HG02852 (cell line): ENCODE measurements at regions not wholly inside any gene's neighbourhood (a gene's known extent, or its start where the extent isn't known, plus 50 kb on each side); places are given as distances from the start of the nearest gene placed in this dataset.
A peak's percentile ranks its signal among the peaks of the same experiment; 100 is the strongest.
"Not testable (repeated sequence)": the region's sequence is repeated elsewhere in the genome, so short reads cannot be mapped to it uniquely, and the experiment has no call there.

Experiments used
- ATAC-seq: cut with Tn5 transposase; IDR thresholded peaks from one replicate; pipeline ENCODE4 v1.9.1; 2021; ENCODE audit warnings: mild to moderate bottlenecking, moderate library complexity; ENCODE audit not compliant: unreplicated experiment

DNA sequence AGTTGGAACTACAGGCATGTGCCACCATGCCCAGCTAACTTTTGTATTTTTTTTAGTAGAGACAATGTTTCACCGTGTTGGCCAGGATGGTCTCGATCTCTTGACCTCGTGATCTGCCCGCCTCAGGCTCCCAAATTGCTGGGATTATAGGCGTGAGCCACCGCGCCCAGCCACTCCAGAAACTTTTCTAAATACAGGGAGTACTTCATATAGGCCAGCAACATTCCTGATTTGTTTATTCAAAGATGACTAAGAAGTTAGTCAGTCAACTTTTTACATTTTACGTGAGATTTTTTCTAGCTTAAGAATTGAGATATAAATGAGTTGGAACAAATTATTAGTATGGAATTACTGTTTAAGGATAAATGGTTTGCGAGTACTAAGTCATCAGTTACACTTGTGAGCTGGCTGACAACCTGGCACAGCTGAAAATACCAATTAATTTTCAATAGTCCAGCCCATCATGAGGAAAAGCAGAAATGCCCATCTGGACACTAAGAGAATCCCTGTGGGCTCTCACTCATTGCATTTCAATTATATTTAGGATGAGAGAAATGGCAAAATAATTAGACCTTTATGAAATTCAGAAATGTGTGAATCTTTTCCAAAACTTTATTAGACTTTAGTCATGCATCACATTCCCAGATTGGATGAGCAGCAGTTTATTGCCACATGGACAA, 430.8 kb upstream of the SPATA31A3 start:
- ATAC-seq: not testable (repeated sequence)

DNA sequence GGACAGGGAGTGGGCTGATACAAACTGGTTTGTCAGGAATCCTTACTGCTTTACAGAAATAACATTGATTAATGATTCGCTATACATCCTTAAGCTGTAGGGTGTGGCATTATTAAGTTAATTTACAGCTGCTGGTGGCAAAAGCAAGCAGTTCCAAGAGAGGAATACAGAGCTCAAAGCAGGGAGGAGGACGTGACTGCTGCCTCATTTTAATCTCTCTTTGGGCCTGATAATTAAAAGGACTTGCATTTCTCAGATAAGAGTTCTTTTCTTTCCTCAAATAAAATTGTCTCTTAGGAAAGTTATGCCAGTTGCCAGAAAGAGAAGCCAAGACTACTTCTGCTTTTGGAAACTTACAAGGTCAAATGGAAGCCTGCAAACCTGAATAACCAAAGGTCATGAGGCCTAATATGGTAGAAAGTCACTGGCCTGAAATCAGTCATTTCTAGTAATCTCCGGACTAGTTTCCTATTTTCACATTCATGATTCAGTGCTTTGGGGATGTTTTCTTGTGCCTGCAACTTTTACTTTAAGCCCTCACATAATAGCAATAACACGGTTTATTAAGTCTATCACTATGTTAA, 426.2 kb upstream of the SPATA31A3 start:
- not testable (repeated sequence) for ATAC-seq

DNA sequence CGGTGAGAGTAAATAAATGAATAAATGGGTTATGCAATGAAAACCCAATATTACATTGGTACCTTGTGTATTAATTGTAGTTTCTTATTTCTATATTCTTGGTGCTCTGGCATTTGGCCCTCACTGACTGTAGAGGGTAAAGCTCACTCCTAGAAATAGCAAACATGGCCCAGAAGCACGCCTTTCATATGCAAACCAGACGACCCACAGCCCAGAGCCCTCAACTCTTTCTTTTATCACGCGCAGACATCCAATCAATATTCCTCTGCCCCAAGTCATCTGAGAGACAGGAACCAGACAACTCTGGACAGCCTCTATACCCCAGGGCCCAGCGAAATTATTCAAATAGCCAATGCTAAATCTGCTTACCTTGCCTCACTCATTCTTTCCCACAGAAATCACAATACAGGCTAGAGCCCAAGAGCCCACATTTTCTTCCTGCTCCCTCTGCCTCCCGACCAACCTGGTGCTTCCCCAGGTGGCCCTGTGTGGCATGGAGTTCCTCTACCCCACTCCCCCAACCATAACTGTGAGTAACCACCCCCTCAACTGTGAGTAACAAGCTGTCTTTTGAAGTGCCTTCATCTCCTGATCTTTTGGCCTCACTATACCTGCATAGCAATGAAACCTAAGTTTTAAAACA, 425.1 kb upstream of the SPATA31A3 start:
- ATAC-seq: not testable (repeated sequence)

DNA sequence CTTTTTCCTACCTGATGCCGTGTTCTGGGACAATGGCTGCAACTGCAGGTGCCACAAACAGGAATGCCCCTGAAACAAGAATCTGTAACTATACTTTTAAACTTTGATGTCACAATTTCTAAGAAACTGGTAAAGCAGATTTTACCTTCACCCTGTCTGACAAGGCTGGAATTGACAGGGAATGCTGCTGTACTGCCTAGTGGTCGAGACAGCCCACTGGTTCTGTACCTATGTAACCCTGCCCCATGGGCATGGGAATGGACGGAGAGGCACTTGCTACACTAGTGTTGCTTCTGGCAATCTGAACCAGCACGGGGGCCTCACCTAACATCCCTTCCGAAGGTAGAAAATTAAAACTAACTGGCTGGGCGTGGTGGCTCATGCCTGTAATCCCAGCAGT, 424.3 kb upstream of the SPATA31A3 start:
- not testable (repeated sequence) for ATAC-seq

DNA sequence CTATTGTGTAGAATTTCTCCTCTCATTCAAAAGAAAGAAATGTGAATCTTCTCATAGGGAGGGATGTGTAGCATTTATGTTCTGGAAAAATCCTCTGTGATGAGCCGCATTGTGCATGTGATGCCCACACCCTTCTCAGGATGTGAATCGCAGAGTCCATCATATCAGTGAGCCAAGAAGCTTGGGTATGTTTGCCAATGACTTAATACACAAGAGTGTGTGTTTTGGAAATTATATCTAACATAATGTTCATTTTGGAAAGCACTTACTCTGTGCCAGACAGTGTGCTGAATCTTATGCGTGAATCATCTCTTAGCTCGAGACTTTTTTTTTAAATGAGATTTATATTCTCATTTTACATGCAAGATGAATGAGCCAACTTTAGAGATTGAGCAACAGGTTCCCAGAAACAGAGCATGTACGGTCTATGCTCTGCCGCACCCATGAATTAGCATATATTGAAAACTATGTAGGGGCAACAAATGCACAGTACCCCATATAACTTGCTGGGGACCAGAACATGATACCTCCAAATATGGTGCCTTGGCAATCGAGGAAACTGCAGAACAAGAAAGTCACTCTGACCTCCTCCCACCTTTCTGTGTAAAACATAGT, 418.4 kb upstream of the SPATA31A3 start:
- not testable (repeated sequence) for ATAC-seq

DNA sequence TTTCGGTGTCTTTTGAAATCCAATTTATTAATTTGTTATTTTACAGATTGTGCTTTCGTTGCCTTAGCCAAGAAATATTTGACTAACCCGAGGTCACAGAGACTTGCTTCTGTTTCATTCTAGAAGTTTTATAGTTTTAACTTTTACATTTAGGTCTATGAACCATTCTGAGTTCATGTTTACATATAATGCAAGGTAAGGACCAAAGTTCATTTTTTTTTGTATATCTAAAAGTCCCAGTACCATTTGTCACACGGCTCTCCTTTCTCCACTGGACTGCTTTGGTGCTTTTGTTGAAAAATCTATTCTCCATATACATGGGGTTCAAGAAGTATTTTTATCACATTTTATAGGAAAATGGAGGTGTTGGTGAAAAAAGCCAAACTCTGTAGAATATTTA, 411.4 kb upstream of the SPATA31A3 start:
- ATAC-seq: not testable (repeated sequence)

DNA sequence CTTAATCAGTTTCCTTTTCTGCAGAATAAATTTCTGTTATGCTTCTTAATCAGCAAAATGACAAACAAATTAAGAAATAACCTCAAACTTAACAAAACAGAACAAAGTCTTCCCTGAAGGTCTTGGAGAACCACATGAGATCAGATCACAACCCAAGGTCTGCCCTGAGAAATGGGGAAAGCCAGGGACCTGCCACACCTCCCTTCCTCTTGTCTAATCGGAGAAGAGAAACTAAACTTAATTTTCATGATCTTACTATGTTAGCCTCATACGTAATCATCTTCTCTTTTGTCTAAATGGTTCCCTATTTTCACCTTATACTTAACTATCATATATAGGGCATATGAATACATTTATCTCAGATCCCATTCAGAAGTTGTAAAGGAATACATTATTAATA, 405.4 kb upstream of the SPATA31A3 start:
- peak; percentile 50 for ATAC-seq

DNA sequence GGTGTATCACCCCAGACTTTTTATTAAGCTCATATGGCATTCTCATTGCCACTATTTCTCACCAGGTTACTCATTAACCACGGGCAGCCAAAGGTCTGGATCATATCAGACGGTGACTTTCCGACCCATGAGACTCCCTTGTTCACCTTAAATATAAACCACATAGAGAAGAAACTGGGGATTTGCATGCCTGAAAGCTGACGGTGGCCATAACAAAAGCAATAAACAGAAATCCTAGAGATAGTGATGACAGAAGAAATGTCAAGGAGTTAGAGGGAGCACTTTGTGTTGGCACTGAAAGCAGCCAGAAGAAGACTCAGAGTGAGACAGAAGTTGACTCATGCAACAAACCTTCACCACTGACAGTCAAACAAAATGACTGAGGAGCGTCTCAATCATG, 402.4 kb upstream of the SPATA31A3 start:
- not testable (repeated sequence) for ATAC-seq

DNA sequence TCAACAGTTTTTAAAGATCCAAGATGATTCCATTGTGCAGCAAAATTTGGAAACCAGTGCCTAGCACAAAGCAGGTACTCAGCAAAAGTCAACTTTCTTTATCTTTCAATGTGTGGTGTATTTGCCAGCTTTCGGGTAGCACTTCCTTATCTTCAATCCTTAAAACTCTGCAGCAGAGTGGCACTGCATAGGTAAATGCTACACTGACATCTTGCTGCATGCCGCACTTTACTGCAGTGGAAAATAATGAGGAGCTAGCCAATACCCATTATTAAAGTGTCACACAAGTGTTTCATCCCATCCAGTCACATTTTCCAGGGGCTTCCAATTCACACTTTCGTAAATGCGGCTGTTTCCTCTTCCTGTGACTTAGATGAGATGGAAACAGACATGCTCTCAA, 401.7 kb upstream of the SPATA31A3 start:
- ATAC-seq: not testable (repeated sequence)

DNA sequence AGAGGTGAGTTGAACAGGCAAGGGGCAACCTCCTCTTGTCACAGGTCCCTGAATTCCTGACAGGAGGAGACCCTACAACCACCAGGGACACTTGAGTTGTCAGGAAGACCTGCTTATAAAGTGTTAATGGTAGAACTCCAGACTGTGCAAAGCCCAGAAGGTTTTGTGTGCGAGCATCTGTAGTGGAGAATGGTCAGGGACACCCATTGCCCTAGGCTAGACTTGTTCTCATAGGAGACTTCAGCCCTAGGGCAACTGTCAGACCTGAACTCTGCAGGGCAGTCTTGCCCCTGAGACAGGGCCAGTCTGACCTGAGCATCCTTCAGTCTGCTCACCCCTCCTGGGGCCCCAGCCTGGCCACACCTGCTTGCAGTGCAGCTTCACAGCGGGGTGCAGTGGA, 377.3 kb upstream of the SPATA31A3 start:
- not testable (repeated sequence) for ATAC-seq

DNA sequence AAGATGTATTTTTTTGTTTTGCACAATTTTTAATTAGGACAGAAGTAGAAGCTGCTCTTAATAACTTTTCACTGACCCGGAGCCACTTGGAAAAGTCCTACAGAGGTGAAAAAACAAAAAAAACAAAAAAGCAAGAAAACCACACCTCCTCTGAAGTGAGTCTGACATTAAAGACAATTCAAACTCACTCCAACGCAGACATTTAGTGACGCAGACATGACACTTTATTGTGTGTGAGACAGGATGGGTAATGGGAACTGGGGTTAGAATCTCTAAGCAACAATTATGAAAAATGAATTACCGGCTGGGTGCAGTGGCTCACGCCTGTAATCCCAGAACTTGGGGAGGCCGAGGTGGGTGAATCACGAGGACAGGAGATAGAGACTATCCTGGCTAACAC, 370.0 kb upstream of the SPATA31A3 start:
- not testable (repeated sequence) for ATAC-seq

DNA sequence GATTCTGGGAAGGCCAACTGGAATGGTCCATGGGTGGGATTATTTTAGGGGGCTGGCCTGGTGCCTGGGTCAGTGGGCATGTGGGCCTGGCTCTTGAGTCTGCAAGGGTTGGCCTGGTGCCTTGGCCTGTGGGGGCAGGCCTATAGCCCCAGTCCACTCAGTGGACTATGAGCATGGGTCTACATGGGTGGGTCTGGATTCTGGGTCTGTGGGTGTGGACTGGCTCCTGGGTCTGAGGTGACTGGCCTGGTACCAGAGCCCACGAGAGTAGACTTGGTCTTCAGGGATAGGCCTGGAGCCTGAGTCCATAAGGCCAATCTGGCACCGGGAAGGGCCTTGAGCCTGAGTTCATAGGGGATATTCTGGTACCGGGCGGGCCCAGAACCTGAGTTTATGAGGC, 361.6 kb upstream of the SPATA31A3 start:
- ATAC-seq: not testable (repeated sequence)

DNA sequence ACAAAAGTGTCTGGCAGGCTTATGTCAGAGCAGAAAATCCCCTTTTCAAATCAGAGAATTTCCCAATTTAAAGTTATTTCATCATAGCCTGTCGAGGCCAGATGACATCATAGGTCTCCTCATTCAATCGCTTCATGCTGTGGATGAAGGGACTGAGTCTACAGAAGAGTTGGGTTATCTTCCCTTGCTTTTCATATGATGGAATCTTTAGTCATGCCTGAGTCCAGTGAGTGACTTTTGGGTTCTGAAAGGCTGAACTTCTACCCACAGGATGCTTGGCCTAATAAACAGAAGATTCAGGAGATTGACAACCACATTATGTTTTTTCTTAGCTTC, 357.0 kb upstream of the SPATA31A3 start:
- not testable (repeated sequence) for ATAC-seq

DNA sequence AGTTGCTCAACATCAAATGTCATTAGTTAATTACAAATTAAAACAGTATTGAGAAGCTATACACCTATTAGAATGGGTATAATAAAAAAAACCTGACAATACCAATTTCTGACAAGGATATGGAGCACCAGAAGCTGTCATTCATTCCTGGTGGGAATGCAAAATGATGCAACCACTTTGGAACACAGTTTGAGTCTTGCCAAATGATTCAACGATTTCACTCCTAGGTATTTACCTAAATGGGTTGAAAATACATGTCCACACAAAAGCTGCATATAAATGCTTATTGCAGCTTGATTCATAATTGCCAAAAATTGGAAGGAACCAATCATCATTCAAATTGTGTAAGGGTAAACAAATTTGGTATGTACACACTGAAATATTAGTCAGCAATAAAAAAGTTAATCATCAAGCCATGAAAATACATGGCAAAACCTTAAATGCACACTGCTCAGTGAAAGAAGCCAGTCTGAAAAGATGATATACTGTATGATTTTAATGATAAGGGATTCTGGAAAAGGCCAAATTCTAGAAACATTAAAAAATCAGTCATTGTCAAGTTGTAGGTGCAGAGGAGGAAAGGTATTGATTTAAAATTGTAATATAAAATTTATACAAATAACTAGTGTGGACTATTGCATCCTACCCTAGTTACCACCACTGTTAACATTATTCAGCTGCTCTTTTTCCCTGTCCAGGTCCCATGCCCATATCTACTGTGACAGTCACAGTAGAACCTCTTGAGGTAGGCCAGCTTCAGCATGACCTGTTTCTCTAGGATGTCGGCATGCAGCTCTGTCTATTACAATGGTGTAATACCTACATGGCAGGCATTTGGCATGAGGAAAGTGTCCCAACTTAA, 356.4 kb upstream of the SPATA31A3 start:
- ATAC-seq: not testable (repeated sequence)

DNA sequence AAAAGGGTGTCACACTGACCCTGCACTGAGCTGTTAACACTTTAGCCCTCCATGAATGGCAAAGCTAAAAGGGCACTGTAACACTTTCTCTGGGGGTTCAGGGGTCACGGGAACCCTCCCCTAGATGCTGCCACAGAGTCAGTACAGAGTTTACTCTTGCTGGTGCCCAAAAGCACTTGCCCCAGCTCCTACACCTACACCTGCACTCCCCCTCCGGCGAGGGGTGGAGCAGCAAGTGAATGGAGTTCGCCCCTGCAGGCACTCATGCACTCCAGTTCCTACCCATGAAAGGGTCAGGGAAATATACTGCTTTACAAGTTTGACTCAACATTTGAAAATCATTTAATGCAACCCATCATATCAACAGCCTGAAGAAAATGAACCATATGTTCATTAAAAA, 355.7 kb upstream of the SPATA31A3 start:
- ATAC-seq: not testable (repeated sequence)

DNA sequence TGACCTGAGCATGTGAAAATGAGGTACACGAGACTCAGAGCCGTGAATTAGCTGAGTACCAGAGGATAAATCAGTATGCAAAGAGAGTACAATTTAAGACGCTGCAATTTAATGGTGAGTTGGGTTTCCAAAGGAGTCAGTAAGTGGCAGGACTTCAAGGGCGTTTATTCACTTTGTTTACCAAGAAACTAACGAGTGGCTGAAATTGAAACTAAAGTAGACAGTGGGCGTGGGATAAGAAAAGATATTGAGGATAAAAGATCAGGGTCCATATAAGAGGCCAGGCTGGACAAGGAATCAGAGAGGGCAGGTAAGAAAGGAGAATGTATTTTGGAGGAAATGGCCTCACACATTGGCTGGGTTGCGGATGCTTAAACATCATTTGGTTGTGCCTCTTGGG, 346.9 kb upstream of the SPATA31A3 start:
- ATAC-seq: not testable (repeated sequence)

DNA sequence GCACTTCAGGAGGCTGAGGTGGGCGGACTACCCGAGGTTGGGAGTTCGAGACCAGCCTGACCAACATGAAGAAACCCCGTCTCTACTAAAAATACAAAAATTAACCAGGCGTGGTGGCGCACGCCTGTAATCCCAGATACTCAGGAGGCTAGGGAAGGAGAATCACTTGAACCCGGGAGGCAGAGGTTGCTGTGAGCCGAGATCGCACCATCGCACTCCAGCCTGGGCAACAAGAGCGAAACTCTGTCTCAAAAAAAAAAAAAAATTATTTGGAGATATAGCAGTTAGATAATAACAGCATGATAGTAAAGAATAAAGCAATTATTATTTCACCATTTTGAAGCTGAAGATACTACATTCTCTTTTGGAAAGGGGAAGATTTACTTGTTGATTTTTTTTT, 345.9 kb upstream of the SPATA31A3 start:
- ATAC-seq: not testable (repeated sequence)

DNA sequence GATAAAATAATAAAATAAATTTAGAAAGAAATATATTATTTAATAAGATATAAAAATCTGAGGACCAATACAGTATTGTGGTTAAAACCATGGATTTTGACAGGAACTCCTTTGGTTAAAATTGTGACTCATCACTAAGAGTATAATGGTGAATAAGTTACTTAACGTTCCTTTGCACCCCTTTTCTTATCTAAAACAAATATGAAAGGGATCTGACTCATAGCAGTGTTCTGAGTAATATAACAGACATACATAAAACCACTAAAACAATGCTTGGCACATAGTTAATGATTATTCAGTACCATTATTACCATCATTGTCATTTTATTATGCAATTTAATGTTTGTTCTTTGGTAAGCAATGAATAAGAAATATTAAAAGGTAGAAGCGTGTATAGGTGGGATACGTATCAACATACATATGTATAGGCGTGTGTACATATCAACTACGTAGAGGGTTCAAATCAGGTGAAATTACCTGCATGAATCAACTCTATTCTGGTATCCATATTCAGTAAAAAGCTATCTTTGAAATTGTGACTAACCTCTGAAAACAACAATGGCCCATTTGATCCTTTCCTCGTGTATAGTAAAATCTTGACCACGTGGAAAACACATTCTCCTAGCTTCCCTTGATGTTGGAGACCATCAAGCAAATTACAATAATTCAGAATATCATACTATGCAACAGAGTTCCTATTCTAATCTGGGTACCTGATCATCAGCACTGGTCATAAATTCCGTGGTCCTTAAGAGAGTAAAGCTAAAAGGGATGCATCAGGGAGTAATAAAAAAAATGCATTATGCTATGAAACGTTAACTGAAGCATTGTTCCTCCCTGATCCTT, 342.6 kb upstream of the SPATA31A3 start:
- not testable (repeated sequence) for ATAC-seq

DNA sequence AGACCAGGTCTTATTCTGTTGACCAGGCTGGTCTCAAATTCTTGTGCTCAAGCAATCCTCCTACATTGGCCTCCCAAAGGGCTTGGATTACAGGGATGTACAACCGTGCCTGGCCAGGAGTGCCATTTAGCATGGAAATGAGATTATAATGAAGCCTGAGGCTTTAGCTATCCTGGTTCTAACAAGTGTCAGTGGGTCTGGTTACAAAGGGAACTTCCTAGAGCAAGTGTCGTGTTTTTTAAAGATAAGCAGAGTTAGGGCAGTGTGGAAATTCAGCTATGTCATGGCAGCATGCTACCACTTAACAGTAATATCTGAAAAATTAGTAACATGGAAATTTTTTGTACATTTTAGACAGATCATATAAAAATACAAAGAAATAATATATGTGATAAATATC, 339.3 kb upstream of the SPATA31A3 start:
- ATAC-seq: not testable (repeated sequence)

DNA sequence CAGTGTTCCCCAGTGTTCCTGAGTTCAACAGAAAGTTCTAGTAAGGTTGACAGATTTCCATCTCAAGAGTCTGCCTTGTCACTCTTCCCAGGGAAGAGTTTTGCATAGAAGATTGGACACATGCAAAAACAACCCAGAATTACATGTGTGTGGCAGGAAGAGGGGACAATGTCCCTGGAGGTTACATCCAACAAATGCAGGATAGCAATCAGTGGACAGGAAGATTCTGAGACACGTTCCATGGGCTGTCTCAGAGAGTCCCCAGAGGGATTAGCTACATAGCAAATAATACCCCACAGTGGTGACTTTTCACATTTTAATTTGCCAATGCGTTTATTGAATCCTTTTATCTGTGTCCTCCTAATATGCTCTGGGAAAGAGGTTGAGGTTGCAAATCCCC, 321.1 kb upstream of the SPATA31A3 start:
- ATAC-seq: not testable (repeated sequence)
